Body of pancreas (tissue), 4 donors: ENCODE measurements at regions not wholly inside any gene's neighbourhood (a gene's known extent, or its start where the extent isn't known, plus 50 kb on each side); places are given as distances from the start of the nearest gene placed in this dataset.

Experiments used
- POLR2A ChIP-seq, 3 donors: fragments of 450-650 bp; IDR thresholded peaks; one replicate each; pipeline ENCODE4 v1.6.1; 2016; ENCODE audit warnings: antibody characterized with exemption in 3 of 3, mild to moderate bottlenecking in 2 of 3
- TF ChIP-seq, protein P1 (sequence below), 7 experiments: fragments of 450-650 bp in 4 of 7; fragments of 200-600 bp in 3 of 7; sonication (generic) in 3 of 7; IDR thresholded peaks; one replicate each; pipeline ENCODE4 v1.5.1; 2016 to 2019; ENCODE audit warnings: antibody characterized with exemption in 7 of 7

DNA sequence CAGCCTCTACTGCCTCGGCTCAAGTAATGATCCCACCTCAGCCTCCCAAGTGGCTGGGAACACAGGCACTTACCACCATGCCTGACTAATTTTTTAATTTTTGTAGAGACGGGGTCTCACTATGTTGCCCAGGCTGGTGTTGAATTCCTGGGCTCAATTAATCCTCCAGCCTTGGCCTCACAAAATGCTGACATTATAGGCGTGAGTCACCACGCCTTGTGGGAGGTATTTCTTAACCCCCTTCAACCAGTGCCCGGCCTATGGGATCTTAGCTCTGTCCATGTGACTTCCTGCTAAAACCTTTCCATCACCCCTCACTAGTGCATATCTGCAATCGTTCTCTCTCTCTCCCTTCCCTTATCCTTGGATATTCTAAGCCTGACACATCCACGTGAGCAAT, 86.4 kb downstream of the FOXD2 start:
- TF ChIP-seq, protein P1, sequence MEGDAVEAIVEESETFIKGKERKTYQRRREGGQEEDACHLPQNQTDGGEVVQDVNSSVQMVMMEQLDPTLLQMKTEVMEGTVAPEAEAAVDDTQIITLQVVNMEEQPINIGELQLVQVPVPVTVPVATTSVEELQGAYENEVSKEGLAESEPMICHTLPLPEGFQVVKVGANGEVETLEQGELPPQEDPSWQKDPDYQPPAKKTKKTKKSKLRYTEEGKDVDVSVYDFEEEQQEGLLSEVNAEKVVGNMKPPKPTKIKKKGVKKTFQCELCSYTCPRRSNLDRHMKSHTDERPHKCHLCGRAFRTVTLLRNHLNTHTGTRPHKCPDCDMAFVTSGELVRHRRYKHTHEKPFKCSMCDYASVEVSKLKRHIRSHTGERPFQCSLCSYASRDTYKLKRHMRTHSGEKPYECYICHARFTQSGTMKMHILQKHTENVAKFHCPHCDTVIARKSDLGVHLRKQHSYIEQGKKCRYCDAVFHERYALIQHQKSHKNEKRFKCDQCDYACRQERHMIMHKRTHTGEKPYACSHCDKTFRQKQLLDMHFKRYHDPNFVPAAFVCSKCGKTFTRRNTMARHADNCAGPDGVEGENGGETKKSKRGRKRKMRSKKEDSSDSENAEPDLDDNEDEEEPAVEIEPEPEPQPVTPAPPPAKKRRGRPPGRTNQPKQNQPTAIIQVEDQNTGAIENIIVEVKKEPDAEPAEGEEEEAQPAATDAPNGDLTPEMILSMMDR (IDR thresholded peaks at IDR 0.05), result no peak
- TF ChIP-seq POLR2A (IDR thresholded peaks at IDR 0.05), result no peak
